Transverse colon (tissue), 4 donors: ENCODE measurements at regions not wholly inside any gene's neighbourhood (a gene's known extent, or its start where the extent isn't known, plus 50 kb on each side); places are given as distances from the start of the nearest gene placed in this dataset.

Experiments
- DNase-seq: peaks from one replicate; pipeline ENCODE4 v3.0.0-alpha.2; 2019
- H3K27ac ChIP-seq, 4 donors: fragments of 200-600 bp; sonication (generic); 2 replicates each; pipeline ENCODE4 v1.5.1; 2016 to 2018; ENCODE audit warnings: inconsistent platforms in 4 of 4
- H3K27me3 ChIP-seq: fragments of 200-600 bp; sonication (generic); 2 replicates; pipeline ENCODE4 v1.5.1; 2017; ENCODE audit warnings: inconsistent platforms
- H3K36me3 ChIP-seq, 4 donors: fragments of 200-600 bp; sonication (generic); 2 replicates each; pipeline ENCODE4 v1.5.1; 2017 to 2019; ENCODE audit warnings: inconsistent platforms in 4 of 4
- H3K4me1 ChIP-seq, 4 donors: fragments of 200-600 bp; sonication (generic); 2 replicates each; pipeline ENCODE4 v1.5.1; 2017 to 2020; ENCODE audit warnings: inconsistent platforms in 4 of 4
- H3K4me3 ChIP-seq, 4 donors: fragments of 200-600 bp; sonication (generic); 1 replicate in 1 of 4; 2 replicates in 3 of 4; pipeline versions ENCODE4 v1.5.1 to v1.6.1; 2017 to 2019; ENCODE audit warnings: inconsistent platforms in 4 of 4
- H3K9me3 ChIP-seq, 2 donors: fragments of 200-600 bp; sonication (generic); 2 replicates each; pipeline ENCODE4 v1.5.1; 2017 to 2019; ENCODE audit warnings: inconsistent platforms in 2 of 2
- EP300 ChIP-seq: sonication (generic); formaldehyde crosslinking; IDR thresholded peaks from one replicate; pipeline ENCODE4 v1.6.1; 2017; ENCODE audit warnings: antibody characterized with exemption, low read depth
- POLR2A ChIP-seq: fragments of 450-650 bp; IDR thresholded peaks from one replicate; pipeline ENCODE4 v1.6.1; 2016; ENCODE audit warnings: antibody characterized with exemption, mild to moderate bottlenecking, moderate library complexity
- POLR2AphosphoS5 ChIP-seq, 3 donors: sonication (generic); formaldehyde crosslinking; IDR thresholded peaks; one replicate each; pipeline ENCODE4 v1.6.1; 2016; ENCODE audit warnings: antibody characterized with exemption in 3 of 3
- WGBS, 2 donors: methylation state at CpG; one replicate each; pipeline ENCODE4 v1.1.5; 2018; ENCODE audit warnings: low coverage in 1 of 2; 5-methylcytosine and 5-hydroxymethylcytosine counted together
- in situ Hi-C, 4 donors: fragments of 200-750 bp; cut with MboI; loops; one replicate each; pipeline versions ENCODE4 v1.15.0 to v1.15.1; 2017; ENCODE audit warnings: low sequenced_read_pairs in 3 of 4, low pct_ligation_motif_present in 1 of 4, low pct_unique_long_range_greater_than_20kb in 1 of 4
- intact Hi-C: fragments of 100-400 bp; cut with DNase I; formaldehyde crosslinking; loops from one replicate; pipeline ENCODE4 v1.15.1; 2023; ENCODE audit warnings: low total_unique reads
- TF ChIP-seq, protein P1 (sequence below), 5 experiments: fragments of 200-600 bp in 3 of 5; fragments of 450-650 bp in 2 of 5; sonication (generic) in 3 of 5; IDR thresholded peaks; 1 replicate in 2 of 5; 2 replicates in 3 of 5; pipeline ENCODE4 v1.5.1; 2016 to 2017; ENCODE audit warnings: antibody characterized with exemption in 5 of 5, inconsistent platforms in 3 of 5, mild to moderate bottlenecking in 2 of 5, moderate library complexity in 1 of 5

DNA sequence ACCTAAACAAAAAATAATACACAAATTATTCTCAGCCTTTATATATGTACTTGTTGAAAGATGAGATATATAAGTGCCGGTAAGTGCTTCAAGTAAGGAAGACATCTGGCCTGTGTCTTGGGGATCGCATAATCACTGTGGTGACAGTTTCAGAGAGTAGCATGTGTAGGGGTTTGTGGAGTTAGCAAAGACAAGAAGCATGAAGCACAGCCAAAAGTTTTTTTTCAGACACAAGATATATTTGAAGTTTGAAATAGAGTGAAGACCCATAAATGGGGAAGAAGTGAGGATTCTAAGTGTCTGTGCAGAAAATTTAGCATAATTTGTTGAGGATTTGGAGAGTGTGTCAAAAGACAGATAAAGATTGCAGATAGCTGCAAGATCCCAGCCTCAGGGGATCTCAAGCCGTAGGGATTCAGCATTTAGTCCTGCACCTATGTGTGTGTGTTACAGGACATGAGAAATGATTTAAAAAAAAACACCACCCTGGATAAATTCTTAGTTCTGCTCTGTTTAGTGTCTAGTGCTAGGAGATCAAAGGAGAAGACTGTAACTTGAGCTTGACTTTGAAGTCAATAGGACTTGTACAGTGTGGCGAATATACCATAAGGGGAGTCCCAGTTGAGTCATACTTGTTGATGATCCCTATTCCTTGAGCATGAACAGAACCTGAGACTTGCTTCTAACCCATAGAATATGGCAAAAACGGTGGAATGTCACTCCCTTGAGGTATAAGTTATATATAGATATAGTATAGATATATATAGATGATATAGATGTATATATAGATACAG, 123.9 kb upstream of the GRM7 start:
- intact Hi-C loops, result no loop called here
- H3K36me3 ChIP-seq, result no peaks in the 10 kb centered on the region
- H3K27ac ChIP-seq, result no peak overlapping the region
- DNase-seq, result no peak
- in situ Hi-C loops, result no loop called here
- H3K4me1 ChIP-seq, result peaks cover 0 to 12% (median 3%) of the 10 kb centered on the region in 4 donors
- no peak overlapping the region for H3K4me3 ChIP-seq
- 67 to 68% methylated on average over 4 to 5 of the region's 5 CpGs for WGBS, 2 donors
- no peaks in the 10 kb centered on the region for H3K9me3 ChIP-seq
- no peak for TF ChIP-seq EP300
- TF ChIP-seq POLR2A, result no peak
- TF ChIP-seq POLR2AphosphoS5 (IDR thresholded peaks at IDR 0.05), result no peak
- TF ChIP-seq, protein P1, sequence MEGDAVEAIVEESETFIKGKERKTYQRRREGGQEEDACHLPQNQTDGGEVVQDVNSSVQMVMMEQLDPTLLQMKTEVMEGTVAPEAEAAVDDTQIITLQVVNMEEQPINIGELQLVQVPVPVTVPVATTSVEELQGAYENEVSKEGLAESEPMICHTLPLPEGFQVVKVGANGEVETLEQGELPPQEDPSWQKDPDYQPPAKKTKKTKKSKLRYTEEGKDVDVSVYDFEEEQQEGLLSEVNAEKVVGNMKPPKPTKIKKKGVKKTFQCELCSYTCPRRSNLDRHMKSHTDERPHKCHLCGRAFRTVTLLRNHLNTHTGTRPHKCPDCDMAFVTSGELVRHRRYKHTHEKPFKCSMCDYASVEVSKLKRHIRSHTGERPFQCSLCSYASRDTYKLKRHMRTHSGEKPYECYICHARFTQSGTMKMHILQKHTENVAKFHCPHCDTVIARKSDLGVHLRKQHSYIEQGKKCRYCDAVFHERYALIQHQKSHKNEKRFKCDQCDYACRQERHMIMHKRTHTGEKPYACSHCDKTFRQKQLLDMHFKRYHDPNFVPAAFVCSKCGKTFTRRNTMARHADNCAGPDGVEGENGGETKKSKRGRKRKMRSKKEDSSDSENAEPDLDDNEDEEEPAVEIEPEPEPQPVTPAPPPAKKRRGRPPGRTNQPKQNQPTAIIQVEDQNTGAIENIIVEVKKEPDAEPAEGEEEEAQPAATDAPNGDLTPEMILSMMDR (IDR thresholded peaks at IDR 0.05), result no peak
- H3K27me3 ChIP-seq, result no peaks in the 10 kb centered on the region

DNA sequence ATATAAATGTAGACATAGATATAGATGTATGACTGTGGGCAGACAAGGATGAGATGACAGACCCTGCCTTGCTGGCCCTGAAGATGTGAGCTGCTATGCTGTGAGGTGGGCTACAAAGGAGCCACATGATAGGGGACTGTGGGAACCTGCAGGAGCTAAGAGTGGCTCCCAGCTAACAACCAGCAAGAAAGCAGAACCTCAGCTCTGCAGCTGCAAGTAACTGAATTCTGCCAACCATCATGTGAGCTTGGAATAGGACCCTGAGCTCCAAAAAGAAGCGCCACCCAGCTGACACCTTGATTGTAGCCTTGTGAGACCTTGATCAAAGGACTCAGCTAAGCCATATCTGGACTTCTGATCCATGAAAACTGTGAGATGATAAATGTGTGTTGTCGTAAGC, 123.3 kb upstream of the GRM7 start:
- Histone ChIP-seq H3K4me3 (no peak overlapping the region), H3K9me3 (no peaks in the 10 kb centered on the region), H3K36me3 (no peaks in the 10 kb centered on the region), H3K27me3 (no peaks in the 10 kb centered on the region), H3K27ac (no peak overlapping the region), H3K4me1 (peaks cover 0 to 15% (median 3%) of the 10 kb centered on the region in 4 donors)
- intact Hi-C loops, result no loop called here
- TF ChIP-seq EP300, result no peak
- TF ChIP-seq POLR2A, result no peak
- TF ChIP-seq POLR2AphosphoS5 (IDR thresholded peaks at IDR 0.05), result no peak
- TF ChIP-seq, protein P1 (IDR thresholded peaks at IDR 0.05), result no peak
- WGBS, 2 donors, result 86 to 90% methylated on average over 2 of the region's 2 CpGs
- no peak for DNase-seq
- in situ Hi-C loops, result no loop called here

DNA sequence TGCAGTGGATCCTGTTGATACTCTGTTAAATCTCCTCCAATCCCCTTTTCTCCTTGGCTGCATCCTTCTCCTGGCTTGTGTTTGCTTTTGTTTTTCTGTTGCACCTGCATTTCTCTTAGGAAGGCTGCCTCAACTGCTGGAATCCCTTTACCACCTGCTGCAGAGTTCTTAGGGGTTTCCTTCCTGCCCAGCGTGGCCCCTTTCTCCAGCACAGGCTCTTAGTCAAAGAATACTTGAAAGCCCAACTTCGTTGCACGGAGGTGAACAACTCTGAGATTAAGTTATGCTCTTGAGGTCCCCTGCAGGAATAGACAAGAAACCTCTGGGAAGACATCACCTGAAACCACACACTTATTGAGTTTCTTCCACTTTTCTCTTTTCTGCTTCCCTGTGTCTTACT, 121.6 kb upstream of the GRM7 start:
- Histone ChIP-seq H3K36me3 (no peaks in the 10 kb centered on the region), H3K27me3 (no peaks in the 10 kb centered on the region), H3K4me3 (no peak overlapping the region), H3K27ac (peak overlapping the region; percentile 11 to 49 (median 29)), H3K9me3 (no peaks in the 10 kb centered on the region), H3K4me1 (peaks cover 0 to 21% (median 6%) of the 10 kb centered on the region in 4 donors)
- no peak for DNase-seq
- in situ Hi-C loops, result no loop called here
- WGBS, 2 donors, result 42 to 63% methylated on average over 3 of the region's 3 CpGs
- TF ChIP-seq POLR2A, result no peak
- no peak for TF ChIP-seq POLR2AphosphoS5 (IDR thresholded peaks at IDR 0.05)
- TF ChIP-seq, protein P1 (IDR thresholded peaks at IDR 0.05), result no peak
- TF ChIP-seq EP300, result no peak
- intact Hi-C loops, result no loop called here

DNA sequence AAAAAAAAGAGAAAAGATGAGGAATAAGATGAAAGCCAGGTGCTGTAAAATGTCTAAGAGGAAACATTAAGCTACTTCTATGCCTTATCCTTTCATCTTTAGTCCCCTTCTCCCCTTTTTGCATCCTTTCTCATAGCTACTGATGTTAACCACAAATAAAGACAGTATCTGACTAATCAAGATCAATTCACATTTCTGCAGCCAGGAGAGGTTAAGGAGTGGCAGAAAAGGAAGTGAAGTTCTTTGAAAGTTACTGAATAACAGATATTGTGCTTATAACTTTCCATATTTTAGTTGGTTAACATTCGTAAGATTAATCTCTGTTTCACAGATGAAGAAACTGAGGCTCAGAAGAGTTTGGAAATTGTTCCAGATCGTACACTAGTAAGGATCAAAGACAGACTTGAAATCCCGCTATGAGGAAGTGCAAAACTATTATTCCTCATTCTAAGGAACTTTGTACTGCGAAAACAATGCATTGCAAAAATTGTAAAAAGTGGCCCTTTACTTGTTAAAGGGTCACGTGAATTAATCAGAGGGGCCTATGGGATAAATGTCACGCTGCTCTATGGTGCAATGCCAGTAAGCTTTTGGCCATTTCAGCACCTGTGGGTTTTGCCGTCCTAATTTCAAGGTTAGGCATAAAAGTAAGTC, 117.7 kb upstream of the GRM7 start:
- TF ChIP-seq POLR2AphosphoS5 (IDR thresholded peaks at IDR 0.05) (peak in 1 of 3 donors; percentile 14), EP300 (no peak)
- TF ChIP-seq, protein P1 (IDR thresholded peaks at IDR 0.05), result peak in 4 of 5 experiments; percentile 13 to 79 (median 38)
- peak overlapping the region; percentile 28 to 59 (median 57) for H3K27ac ChIP-seq
- no peak overlapping the region for H3K4me3 ChIP-seq
- intact Hi-C loops (no loop called here), in situ Hi-C loops (no loop called here)
- no peaks in the 10 kb centered on the region for H3K9me3 ChIP-seq
- H3K27me3 ChIP-seq, result no peaks in the 10 kb centered on the region
- WGBS, 2 donors, result 63 to 70% methylated on average over 4 to 7 of the region's 7 CpGs
- H3K4me1 ChIP-seq, result peaks cover 0 to 21% (median 6%) of the 10 kb centered on the region in 4 donors
- no peaks in the 10 kb centered on the region for H3K36me3 ChIP-seq
- DNase-seq, result no peak
